ENCODE measurements at regions not wholly inside any gene's neighbourhood (a gene's known extent, or its start where the extent isn't known, plus 50 kb on each side); places are given as distances from the start of the nearest gene placed in this dataset.

DNA sequence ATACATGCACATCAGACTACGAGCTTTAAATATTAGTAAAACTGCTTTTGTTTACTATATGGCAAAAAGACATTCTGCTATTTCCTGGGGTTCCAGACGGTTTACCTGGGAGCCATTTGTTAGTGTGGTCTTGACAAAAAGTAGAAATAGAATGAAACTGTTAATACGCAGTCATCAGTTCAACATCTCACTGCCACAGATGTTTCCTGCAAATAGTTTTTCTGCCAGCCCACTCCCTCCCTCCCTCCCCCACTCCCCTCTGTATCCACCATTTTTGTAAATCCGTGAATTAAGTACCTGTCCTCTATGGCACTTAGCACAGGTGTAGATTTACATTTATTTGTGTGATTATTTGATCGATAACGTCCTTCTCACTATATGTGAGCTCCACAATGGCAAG lies 74.6 kb upstream of the TPK1 start:
- intact Hi-C loops (cut with DNase I; ENCODE audit: low total_unique reads) = no loop called here
- H3K4me3 ChIP-seq = no peak overlapping the region
- no peak for TF ChIP-seq POLR2AphosphoS5 (IDR thresholded peaks at IDR 0.05)
- TF ChIP-seq, protein P1, sequence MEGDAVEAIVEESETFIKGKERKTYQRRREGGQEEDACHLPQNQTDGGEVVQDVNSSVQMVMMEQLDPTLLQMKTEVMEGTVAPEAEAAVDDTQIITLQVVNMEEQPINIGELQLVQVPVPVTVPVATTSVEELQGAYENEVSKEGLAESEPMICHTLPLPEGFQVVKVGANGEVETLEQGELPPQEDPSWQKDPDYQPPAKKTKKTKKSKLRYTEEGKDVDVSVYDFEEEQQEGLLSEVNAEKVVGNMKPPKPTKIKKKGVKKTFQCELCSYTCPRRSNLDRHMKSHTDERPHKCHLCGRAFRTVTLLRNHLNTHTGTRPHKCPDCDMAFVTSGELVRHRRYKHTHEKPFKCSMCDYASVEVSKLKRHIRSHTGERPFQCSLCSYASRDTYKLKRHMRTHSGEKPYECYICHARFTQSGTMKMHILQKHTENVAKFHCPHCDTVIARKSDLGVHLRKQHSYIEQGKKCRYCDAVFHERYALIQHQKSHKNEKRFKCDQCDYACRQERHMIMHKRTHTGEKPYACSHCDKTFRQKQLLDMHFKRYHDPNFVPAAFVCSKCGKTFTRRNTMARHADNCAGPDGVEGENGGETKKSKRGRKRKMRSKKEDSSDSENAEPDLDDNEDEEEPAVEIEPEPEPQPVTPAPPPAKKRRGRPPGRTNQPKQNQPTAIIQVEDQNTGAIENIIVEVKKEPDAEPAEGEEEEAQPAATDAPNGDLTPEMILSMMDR (IDR thresholded peaks at IDR 0.05) = no peak
- no peak for TF ChIP-seq POLR2A (IDR thresholded peaks at IDR 0.05)
- no peaks in the 10 kb centered on the region for H3K27me3 ChIP-seq
- no peak for DNase-seq (ENCODE audit: low spot score in 2 of 2)
- H3K4me1 ChIP-seq = no peaks in the 10 kb centered on the region
- H3K27ac ChIP-seq = no peak overlapping the region
- H3K36me3 ChIP-seq = no peaks in the 10 kb centered on the region
- no peaks in the 10 kb centered on the region for H3K9me3 ChIP-seq

DNA sequence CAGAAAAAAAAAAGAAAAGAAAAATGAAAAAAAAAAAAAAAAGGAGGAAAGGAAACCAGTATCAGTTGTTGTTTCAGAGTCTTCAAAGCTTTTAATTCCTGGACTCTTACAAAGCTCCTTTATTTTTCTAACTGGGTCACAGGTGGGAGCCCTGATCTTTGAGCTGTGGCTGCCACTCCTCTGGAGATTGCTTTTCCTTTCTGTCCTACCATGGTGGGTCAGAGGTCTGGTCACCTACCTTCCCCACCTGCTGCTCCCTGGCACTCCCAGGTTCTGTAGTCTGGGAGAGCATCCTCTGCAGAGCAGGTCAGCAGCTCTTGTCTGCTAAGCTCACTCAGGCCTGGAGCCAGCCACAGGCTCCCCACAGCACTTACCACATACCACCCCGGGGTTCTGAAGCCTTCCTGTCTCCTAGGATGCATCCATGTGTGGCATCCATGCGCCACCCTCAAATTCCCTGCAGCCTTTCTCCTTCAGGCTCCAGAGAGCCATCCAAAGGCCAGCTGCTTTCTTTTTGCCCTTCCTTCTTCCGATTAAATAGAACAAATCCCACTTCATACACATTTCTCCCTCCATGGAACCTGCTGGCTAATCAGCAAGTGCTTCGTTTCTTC lies 73.2 kb upstream of the TPK1 start:
- Histone ChIP-seq H3K4me1 (no peaks in the 10 kb centered on the region), H3K36me3 (no peaks in the 10 kb centered on the region), H3K9me3 (no peaks in the 10 kb centered on the region), H3K27ac (no peak overlapping the region), H3K27me3 (no peaks in the 10 kb centered on the region), H3K4me3 (no peak overlapping the region)
- no peak for DNase-seq (ENCODE audit: low spot score in 2 of 2)
- intact Hi-C loops (cut with DNase I; ENCODE audit: low total_unique reads) = no loop called here
- TF ChIP-seq, protein P1 (IDR thresholded peaks at IDR 0.05) = no peak
- TF ChIP-seq POLR2AphosphoS5 (IDR thresholded peaks at IDR 0.05) (no peak), POLR2A (IDR thresholded peaks at IDR 0.05) (no peak)

DNA sequence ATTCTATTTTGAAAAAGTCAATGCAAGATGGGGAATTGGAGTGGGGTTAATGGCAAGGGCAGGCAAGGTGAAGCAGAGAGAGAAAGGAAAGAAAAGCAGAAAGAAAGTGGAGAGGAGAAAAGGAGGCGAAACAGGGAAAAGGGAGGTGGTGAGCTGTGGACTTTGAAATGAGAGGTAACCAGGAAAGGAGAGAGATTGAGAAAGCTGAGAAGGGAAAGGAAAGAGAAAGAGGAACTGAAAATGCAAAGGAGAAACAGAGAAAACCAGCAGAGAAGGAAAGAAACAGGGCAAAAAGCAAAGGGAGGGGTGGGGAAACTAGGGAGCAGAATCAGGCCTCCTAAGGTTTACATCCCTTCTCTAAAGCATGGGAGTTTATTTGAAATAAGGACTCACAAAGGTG lies 72.5 kb upstream of the TPK1 start:
- no peak for DNase-seq (ENCODE audit: low spot score in 2 of 2)
- H3K4me1 ChIP-seq = no peaks in the 10 kb centered on the region
- H3K9me3 ChIP-seq = no peaks in the 10 kb centered on the region
- no peak overlapping the region for H3K27ac ChIP-seq
- TF ChIP-seq POLR2AphosphoS5 (IDR thresholded peaks at IDR 0.05) (no peak), POLR2A (IDR thresholded peaks at IDR 0.05) (no peak)
- TF ChIP-seq, protein P1 (IDR thresholded peaks at IDR 0.05) = no peak
- H3K27me3 ChIP-seq = no peaks in the 10 kb centered on the region
- H3K36me3 ChIP-seq = no peaks in the 10 kb centered on the region
- no peak overlapping the region for H3K4me3 ChIP-seq
- intact Hi-C loops (cut with DNase I; ENCODE audit: low total_unique reads) = no loop called here

DNA sequence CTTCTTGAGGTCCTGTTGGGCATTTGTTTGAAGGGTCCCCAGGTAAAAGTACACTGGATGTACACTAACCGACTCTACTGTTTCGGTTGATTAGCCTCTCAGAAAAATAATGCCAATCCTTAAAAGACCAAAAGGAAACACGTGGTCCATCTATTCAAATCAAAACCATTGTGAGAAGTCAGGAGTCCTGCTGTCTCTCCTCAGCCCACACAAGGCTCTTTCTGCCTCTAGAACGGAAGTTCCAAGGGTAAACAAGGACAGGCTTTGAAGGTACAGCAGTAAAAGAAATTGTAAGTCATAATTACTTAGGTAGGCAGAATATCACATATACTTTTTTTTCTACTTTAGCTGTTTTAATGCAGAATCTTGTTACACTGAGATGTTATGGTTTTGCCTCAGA lies 71.7 kb upstream of the TPK1 start:
- H3K27ac ChIP-seq = no peak overlapping the region
- no peak overlapping the region for H3K4me3 ChIP-seq
- no peaks in the 10 kb centered on the region for H3K36me3 ChIP-seq
- DNase-seq (ENCODE audit: low spot score in 2 of 2) = no peak
- H3K4me1 ChIP-seq = no peaks in the 10 kb centered on the region
- intact Hi-C loops (cut with DNase I; ENCODE audit: low total_unique reads) = no loop called here
- H3K9me3 ChIP-seq = no peaks in the 10 kb centered on the region
- TF ChIP-seq POLR2AphosphoS5 (IDR thresholded peaks at IDR 0.05) = no peak
- TF ChIP-seq POLR2A (IDR thresholded peaks at IDR 0.05) = no peak
- TF ChIP-seq, protein P1 (IDR thresholded peaks at IDR 0.05) = no peak
- H3K27me3 ChIP-seq = no peaks in the 10 kb centered on the region

DNA sequence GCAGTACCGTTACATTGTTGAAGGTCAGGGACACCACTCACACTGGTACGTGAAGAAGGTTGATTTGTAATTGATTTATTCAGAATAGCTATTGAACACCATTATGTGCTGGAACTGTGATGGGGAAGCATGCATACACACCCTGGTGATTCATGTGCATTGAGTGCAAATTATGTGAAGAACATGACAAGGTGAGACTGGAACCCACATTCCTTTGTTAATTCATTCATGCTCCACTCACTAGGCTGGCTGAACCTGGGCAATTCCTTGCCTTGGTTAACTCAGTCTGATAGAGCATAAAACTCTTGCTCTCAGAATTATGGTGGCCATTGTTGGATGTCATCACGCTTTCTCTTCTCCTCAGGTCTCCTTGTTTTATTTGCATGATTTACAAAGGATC lies 67.3 kb upstream of the TPK1 start:
- intact Hi-C loops (cut with DNase I; ENCODE audit: low total_unique reads) = loop anchor here (2.0 kb wide), 1 partner anchor 26 kb away; no protein-coding TSS in a partner anchor
- Histone ChIP-seq H3K27me3 (no peaks in the 10 kb centered on the region), H3K9me3 (no peaks in the 10 kb centered on the region), H3K27ac (no peak overlapping the region), H3K4me3 (no peak overlapping the region), H3K36me3 (no peaks in the 10 kb centered on the region), H3K4me1 (no peaks in the 10 kb centered on the region)
- TF ChIP-seq POLR2A (IDR thresholded peaks at IDR 0.05) = no peak
- TF ChIP-seq, protein P1 (IDR thresholded peaks at IDR 0.05) = no peak
- TF ChIP-seq POLR2AphosphoS5 (IDR thresholded peaks at IDR 0.05) = no peak
- no peak for DNase-seq (ENCODE audit: low spot score in 2 of 2)

Data from breast epithelium (tissue), 4 donors.